ENCODE measurements at regions not wholly inside any gene's neighbourhood (a gene's known extent, or its start where the extent isn't known, plus 50 kb on each side); places are given as distances from the start of the nearest gene placed in this dataset.

DNA sequence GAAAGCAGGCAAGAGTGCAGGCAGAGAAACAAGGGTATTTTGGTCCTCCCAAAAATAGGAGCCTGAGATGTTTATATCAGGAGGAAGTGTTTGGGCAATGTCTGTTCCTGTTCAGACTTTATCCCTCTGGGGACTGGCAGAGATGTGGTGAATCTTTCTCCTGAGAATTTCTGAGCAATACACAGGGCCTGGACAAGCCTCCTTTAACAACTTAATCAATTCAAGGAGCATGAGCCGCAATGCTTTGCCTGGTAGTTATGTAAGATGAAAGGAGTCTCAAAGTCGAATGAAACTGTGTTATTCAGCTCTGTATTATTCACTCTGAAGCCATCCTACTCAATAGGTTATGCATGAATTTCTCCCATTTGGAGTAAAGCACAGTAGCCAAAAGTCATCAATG, 365.6 kb downstream of the MAN2A1 start:
- Histone ChIP-seq H3K27me3 (ENCODE audit: insufficient read depth, low read length) (no peaks in the 10 kb centered on the region), H2BK15ac (ENCODE audit: low read depth, low read length) (no peak overlapping the region), H3K4me2 (ENCODE audit: insufficient read depth, insufficient read length, low read length) (no peak overlapping the region), H2AFZ (ENCODE audit: low read length) (no peak overlapping the region), H3K4me1 (ENCODE audit: insufficient read depth, low read length) (peaks cover 10% of the 10 kb centered on the region), H2BK20ac (ENCODE audit: low read depth, low read length, poor library complexity, severe bottlenecking) (no peak overlapping the region), H3K9me3 (ENCODE audit: control insufficient read depth, low read depth, low read length) (no peaks in the 10 kb centered on the region), H3K14ac (ENCODE audit: insufficient read depth, low read length) (no peak overlapping the region), H3K56ac (ENCODE audit: insufficient read length, low read depth, low read length) (no peak overlapping the region), H3K18ac (ENCODE audit: insufficient read length, low read depth, low read length) (no peak overlapping the region), H3K9ac (ENCODE audit: extremely low read depth, insufficient read length, low read length) (no peak overlapping the region), H3K79me2 (ENCODE audit: insufficient read depth, low read length) (no peaks in the 10 kb centered on the region), H3K79me1 (ENCODE audit: insufficient read depth, low read depth, low read length, poor library complexity, severe bottlenecking) (no peaks in the 10 kb centered on the region), H4K20me1 (ENCODE audit: control insufficient read depth, insufficient read depth, insufficient read length) (no peaks in the 10 kb centered on the region), H2BK5ac (ENCODE audit: insufficient read length, low read length) (no peak overlapping the region), H2BK120ac (ENCODE audit: low read depth, low read length, poor library complexity, severe bottlenecking) (no peak overlapping the region), H3K23me2 (ENCODE audit: insufficient read length, low read depth, low read length, poor library complexity, severe bottlenecking) (no peaks in the 10 kb centered on the region), H4K91ac (ENCODE audit: insufficient read length, low read depth, low read length) (no peak overlapping the region), H3K23ac (ENCODE audit: insufficient read length, low read depth, low read length) (no peak overlapping the region), H3K4ac (ENCODE audit: low read depth, low read length) (no peak overlapping the region), H4K5ac (ENCODE audit: insufficient read length, low read depth, low read length) (no peak overlapping the region), H3T11ph (ENCODE audit: low read length) (no peak overlapping the region), H2BK12ac (ENCODE audit: insufficient read length, low read depth, low read length) (no peak overlapping the region), H3K27ac (ENCODE audit: insufficient read length, low read depth, low read length) (no peak overlapping the region), H4K8ac (replicated peaks; ENCODE audit: insufficient read length, low read depth, low read length) (no peak overlapping the region), H2AK5ac (ENCODE audit: insufficient read length, low read length) (no peak overlapping the region)
- DNase-seq: no peak
- Mint-ChIP-seq H3K36me3 (ENCODE audit: insufficient read depth in 1 of 3, low read depth in 3 of 3) (no peaks in the 10 kb centered on the region), H3K27me3 (ENCODE audit: low read depth) (no peaks in the 10 kb centered on the region), H3K9me3 (no peaks in the 10 kb centered on the region), H3K27ac (no peak overlapping the region), H3K4me1 (peaks cover 31 to 34% of the 10 kb centered on the region in 2 experiments), H3K4me3 (no peak overlapping the region)
- WGBS (ENCODE audit: extremely low coverage, insufficient read length, low lambda C conversion rate): no CpG with 5 or more reads among the region's 2 CpGs
- TF ChIP-seq, protein P1, sequence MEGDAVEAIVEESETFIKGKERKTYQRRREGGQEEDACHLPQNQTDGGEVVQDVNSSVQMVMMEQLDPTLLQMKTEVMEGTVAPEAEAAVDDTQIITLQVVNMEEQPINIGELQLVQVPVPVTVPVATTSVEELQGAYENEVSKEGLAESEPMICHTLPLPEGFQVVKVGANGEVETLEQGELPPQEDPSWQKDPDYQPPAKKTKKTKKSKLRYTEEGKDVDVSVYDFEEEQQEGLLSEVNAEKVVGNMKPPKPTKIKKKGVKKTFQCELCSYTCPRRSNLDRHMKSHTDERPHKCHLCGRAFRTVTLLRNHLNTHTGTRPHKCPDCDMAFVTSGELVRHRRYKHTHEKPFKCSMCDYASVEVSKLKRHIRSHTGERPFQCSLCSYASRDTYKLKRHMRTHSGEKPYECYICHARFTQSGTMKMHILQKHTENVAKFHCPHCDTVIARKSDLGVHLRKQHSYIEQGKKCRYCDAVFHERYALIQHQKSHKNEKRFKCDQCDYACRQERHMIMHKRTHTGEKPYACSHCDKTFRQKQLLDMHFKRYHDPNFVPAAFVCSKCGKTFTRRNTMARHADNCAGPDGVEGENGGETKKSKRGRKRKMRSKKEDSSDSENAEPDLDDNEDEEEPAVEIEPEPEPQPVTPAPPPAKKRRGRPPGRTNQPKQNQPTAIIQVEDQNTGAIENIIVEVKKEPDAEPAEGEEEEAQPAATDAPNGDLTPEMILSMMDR (conservative IDR thresholded peaks at IDR 0.05): no peak

Measured in H9 (cell line).